ENCODE measurements at regions not wholly inside any gene's neighbourhood (a gene's known extent, or its start where the extent isn't known, plus 50 kb on each side); places are given as distances from the start of the nearest gene placed in this dataset.

DNA sequence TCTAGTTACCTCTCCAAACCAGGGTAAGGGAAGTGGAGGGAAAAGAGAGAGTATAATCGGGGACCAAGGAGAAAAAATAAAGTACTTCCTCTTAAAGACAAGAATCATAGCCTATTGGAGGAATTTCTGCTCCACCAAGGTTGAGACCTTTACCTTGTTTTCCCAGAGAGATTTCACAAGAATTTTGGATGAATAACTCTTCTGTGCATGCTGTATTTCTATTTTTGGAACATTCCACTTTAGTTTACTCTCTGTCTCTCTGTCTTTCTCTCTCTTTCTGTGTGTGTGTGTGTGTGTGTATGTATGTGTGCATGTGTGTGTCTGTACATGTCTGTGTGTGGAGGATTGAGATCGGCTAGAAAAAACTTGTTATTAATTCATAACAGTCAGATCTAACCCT is 318.4 kb upstream of the RGS18 start:
- TF ChIP-seq, protein P1, sequence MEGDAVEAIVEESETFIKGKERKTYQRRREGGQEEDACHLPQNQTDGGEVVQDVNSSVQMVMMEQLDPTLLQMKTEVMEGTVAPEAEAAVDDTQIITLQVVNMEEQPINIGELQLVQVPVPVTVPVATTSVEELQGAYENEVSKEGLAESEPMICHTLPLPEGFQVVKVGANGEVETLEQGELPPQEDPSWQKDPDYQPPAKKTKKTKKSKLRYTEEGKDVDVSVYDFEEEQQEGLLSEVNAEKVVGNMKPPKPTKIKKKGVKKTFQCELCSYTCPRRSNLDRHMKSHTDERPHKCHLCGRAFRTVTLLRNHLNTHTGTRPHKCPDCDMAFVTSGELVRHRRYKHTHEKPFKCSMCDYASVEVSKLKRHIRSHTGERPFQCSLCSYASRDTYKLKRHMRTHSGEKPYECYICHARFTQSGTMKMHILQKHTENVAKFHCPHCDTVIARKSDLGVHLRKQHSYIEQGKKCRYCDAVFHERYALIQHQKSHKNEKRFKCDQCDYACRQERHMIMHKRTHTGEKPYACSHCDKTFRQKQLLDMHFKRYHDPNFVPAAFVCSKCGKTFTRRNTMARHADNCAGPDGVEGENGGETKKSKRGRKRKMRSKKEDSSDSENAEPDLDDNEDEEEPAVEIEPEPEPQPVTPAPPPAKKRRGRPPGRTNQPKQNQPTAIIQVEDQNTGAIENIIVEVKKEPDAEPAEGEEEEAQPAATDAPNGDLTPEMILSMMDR (IDR thresholded peaks at IDR 0.05; ENCODE audit: low read depth, low read length) = no peak
- TF ChIP-seq EZH2phosphoT487 (IDR thresholded peaks at IDR 0.05; ENCODE audit: low read depth) = no peak
